Transverse colon (tissue), 4 donors: ENCODE measurements at regions not wholly inside any gene's neighbourhood (a gene's known extent, or its start where the extent isn't known, plus 50 kb on each side); places are given as distances from the start of the nearest gene placed in this dataset.

Source experiments
- POLR2A ChIP-seq: fragments of 450-650 bp; IDR thresholded peaks from one replicate; pipeline ENCODE4 v1.6.1; 2016; ENCODE audit warnings: antibody characterized with exemption, mild to moderate bottlenecking, moderate library complexity
- POLR2AphosphoS5 ChIP-seq, 3 donors: sonication (generic); formaldehyde crosslinking; IDR thresholded peaks; one replicate each; pipeline ENCODE4 v1.6.1; 2016; ENCODE audit warnings: antibody characterized with exemption in 3 of 3
- TF ChIP-seq, protein P1 (sequence below), 5 experiments: fragments of 200-600 bp in 3 of 5; fragments of 450-650 bp in 2 of 5; sonication (generic) in 3 of 5; IDR thresholded peaks; 1 replicate in 2 of 5; 2 replicates in 3 of 5; pipeline ENCODE4 v1.5.1; 2016 to 2017; ENCODE audit warnings: antibody characterized with exemption in 5 of 5, inconsistent platforms in 3 of 5, mild to moderate bottlenecking in 2 of 5, moderate library complexity in 1 of 5

DNA sequence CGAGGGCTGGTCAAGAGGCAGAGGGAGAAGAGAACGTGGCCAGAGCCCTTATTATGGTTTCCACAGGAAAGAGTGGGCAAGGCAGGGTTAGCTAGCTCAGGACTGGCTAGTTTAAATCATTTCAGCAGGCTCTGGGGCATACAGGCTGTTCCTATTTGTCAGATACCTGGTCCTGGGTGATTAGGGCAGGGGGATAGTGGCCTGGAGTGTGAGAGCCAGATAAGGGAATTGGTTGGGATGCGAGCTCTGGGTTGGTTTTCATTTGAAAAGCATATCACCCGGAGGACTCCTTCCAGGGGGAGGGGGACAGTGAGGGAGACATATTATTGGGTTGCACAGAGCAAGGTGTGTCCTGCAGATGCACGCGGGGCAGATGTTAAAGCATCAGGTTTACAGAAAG lies 75.3 kb upstream of the CLDN10 start:
- TF ChIP-seq POLR2AphosphoS5 (IDR thresholded peaks at IDR 0.05) (no peak), POLR2A (no peak)
- TF ChIP-seq, protein P1, sequence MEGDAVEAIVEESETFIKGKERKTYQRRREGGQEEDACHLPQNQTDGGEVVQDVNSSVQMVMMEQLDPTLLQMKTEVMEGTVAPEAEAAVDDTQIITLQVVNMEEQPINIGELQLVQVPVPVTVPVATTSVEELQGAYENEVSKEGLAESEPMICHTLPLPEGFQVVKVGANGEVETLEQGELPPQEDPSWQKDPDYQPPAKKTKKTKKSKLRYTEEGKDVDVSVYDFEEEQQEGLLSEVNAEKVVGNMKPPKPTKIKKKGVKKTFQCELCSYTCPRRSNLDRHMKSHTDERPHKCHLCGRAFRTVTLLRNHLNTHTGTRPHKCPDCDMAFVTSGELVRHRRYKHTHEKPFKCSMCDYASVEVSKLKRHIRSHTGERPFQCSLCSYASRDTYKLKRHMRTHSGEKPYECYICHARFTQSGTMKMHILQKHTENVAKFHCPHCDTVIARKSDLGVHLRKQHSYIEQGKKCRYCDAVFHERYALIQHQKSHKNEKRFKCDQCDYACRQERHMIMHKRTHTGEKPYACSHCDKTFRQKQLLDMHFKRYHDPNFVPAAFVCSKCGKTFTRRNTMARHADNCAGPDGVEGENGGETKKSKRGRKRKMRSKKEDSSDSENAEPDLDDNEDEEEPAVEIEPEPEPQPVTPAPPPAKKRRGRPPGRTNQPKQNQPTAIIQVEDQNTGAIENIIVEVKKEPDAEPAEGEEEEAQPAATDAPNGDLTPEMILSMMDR (IDR thresholded peaks at IDR 0.05), result no peak
